Caco-2 (cell line): ENCODE measurements at regions not wholly inside any gene's neighbourhood (a gene's known extent, or its start where the extent isn't known, plus 50 kb on each side); places are given as distances from the start of the nearest gene placed in this dataset.
"Not testable (repeated sequence)": the region's sequence is repeated elsewhere in the genome, so short reads cannot be mapped to it uniquely, and the experiment has no call there.

Source experiments
- BruUV-seq: library from RNA; stranded (reverse); fragments of 400-500 nt; replicated peaks from 2 replicates; lab custom pipeline; 2021; lab: Mats Ljungman, UMichigan
- CTCF ChIA-PET: fragments of 300-600 bp; sonication (Branson Sonifier 250); formaldehyde crosslinking; loops from one replicate; lab custom pipeline; 2022; ENCODE audit warnings: antibody characterized with exemption; lab: Charles Lee
- POLR2A ChIA-PET: fragments of 300-600 bp; sonication (Branson Sonifier 250); formaldehyde crosslinking; loops from one replicate; lab custom pipeline; 2022; ENCODE audit warnings: antibody characterized with exemption; lab: Charles Lee
- DNase-seq, 2 experiments: peaks; one replicate each; pipeline versions ENCODE4 v3.0.0 to v3.0.0-alpha.2; 2020 to 2022
- H3K27me3 ChIP-seq: replicated peaks from 2 replicates; pipeline ENCODE4 v1.6.0; 2011; ENCODE audit warnings: low read length; ENCODE audit not compliant: control insufficient read depth, insufficient read depth
- H3K36me3 ChIP-seq: 2 replicates; pipeline ENCODE4 v1.5.1; 2011; ENCODE audit warnings: low read length; ENCODE audit not compliant: control insufficient read depth, insufficient read depth
- H3K4me1 ChIP-seq: fragments of 250-450 bp; sonication (Bioruptor Pico); 2 replicates; pipeline ENCODE4 v1.5.1; 2020; ENCODE audit warnings: mild to moderate bottlenecking
- H3K4me3 ChIP-seq: 2 replicates; pipeline ENCODE4 v1.5.1; 2011; ENCODE audit warnings: low read depth, mild to moderate bottlenecking, control low read depth, low read length
- H3K9me3 ChIP-seq: fragments of 250-450 bp; sonication (Bioruptor Pico); 2 replicates; pipeline ENCODE4 v1.5.1; 2020; ENCODE audit warnings: mild to moderate bottlenecking, moderate library complexity
- H3K27ac Mint-ChIP-seq: one replicate; pipeline ENCODE4 v1.8.0; 2022; ENCODE audit warnings: mixed read lengths; ENCODE audit not compliant: unreplicated experiment
- H3K27me3 Mint-ChIP-seq: one replicate; pipeline ENCODE4 v1.8.0; 2022; ENCODE audit warnings: mixed read lengths; ENCODE audit not compliant: insufficient read depth, unreplicated experiment
- H3K36me3 Mint-ChIP-seq: one replicate; pipeline ENCODE4 v1.8.0; 2022; ENCODE audit warnings: mild to moderate bottlenecking, mixed read lengths; ENCODE audit not compliant: insufficient read depth, unreplicated experiment
- H3K4me1 Mint-ChIP-seq: one replicate; pipeline ENCODE4 v1.8.0; 2022; ENCODE audit warnings: low read depth, mixed read lengths; ENCODE audit not compliant: unreplicated experiment
- H3K4me3 Mint-ChIP-seq: one replicate; pipeline ENCODE4 v1.8.0; 2022; ENCODE audit warnings: mild to moderate bottlenecking, moderate library complexity, mixed read lengths; ENCODE audit not compliant: unreplicated experiment
- H3K9me3 Mint-ChIP-seq: one replicate; pipeline ENCODE4 v1.8.0; 2022; ENCODE audit warnings: mixed read lengths; ENCODE audit not compliant: unreplicated experiment
- intact Hi-C: fragments of 100-400 bp; cut with micrococcal nuclease; formaldehyde crosslinking; loops from one replicate; pipeline ENCODE4 v1.10.0; 2022; ENCODE audit not compliant: unreplicated experiment
- TF ChIP-seq, protein P1 (sequence below), 2 experiments: fragments of 200-600 bp in 1 of 2; IDR thresholded peaks; 1 replicate in 1 of 2; 2 replicates in 1 of 2; pipeline versions ENCODE4 v1.5.1 to v1.8.0; 2011 to 2022; ENCODE audit warnings: antibody characterized with exemption in 1 of 2, control low read depth in 1 of 2, inconsistent platforms in 1 of 2, low read depth in 1 of 2, low read length in 1 of 2, mild to moderate bottlenecking in 1 of 2, moderate library complexity in 1 of 2; ENCODE audit not compliant: insufficient read depth in 1 of 2, severe bottlenecking in 1 of 2, unreplicated experiment in 1 of 2

DNA sequence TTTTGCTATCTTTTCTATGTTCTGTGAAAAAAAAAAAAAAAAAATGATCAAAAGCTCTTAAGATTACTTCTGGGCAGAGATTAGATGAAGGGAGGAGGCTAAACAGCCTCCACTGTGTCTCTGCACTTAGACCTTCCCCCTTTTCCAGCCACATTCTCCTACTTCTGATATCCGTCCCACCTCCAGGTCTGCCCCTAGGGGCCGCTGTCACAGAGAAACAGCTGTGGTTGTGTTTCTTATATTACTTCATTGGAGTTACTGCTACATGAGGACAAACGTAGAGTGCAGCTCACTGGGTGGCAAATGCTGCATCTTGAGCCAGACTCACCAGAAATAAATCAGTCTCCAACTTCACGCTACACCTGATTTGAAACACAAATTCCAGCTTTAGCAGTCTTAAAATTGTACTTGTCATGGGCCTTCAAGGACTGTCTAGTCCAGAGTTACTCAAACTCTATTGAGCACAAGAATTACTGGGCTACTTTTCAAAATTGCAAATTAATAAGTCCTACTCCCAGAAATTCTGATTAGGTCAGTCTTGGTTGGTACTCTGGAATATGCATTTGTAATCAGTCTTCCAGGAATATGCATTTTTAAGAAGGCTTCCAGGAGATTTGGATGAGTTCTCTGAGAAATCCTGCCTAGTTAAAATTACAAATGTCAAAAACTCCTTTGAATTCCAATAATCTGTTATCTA, 125.2 kb upstream of the PTBP2 start:
- no TSS peak for BruUV-seq
- H3K36me3 Mint-ChIP-seq = no peaks in the 10 kb centered on the region
- no peak overlapping the region for H3K27ac Mint-ChIP-seq
- no peaks in the 10 kb centered on the region for H3K9me3 Mint-ChIP-seq
- no peak overlapping the region for H3K4me3 Mint-ChIP-seq
- Histone ChIP-seq H3K36me3 (no peaks in the 10 kb centered on the region), H3K4me3 (no peak overlapping the region), H3K4me1 (no peaks in the 10 kb centered on the region), H3K9me3 (no peaks in the 10 kb centered on the region), H3K27me3 (no peaks in the 10 kb centered on the region)
- intact Hi-C loops = loop anchor here (10.0 kb wide), 1 partner anchor 88 kb away; no protein-coding TSS in a partner anchor
- H3K4me1 Mint-ChIP-seq = no peaks in the 10 kb centered on the region
- H3K27me3 Mint-ChIP-seq = no peaks in the 10 kb centered on the region
- CTCF ChIA-PET = interaction anchor here (0.7 kb wide), 3 partner anchors 10 to 1158 kb away, joined by 3 to 5 read pairs (median 4); no protein-coding TSS in a partner anchor
- TF ChIP-seq, protein P1, sequence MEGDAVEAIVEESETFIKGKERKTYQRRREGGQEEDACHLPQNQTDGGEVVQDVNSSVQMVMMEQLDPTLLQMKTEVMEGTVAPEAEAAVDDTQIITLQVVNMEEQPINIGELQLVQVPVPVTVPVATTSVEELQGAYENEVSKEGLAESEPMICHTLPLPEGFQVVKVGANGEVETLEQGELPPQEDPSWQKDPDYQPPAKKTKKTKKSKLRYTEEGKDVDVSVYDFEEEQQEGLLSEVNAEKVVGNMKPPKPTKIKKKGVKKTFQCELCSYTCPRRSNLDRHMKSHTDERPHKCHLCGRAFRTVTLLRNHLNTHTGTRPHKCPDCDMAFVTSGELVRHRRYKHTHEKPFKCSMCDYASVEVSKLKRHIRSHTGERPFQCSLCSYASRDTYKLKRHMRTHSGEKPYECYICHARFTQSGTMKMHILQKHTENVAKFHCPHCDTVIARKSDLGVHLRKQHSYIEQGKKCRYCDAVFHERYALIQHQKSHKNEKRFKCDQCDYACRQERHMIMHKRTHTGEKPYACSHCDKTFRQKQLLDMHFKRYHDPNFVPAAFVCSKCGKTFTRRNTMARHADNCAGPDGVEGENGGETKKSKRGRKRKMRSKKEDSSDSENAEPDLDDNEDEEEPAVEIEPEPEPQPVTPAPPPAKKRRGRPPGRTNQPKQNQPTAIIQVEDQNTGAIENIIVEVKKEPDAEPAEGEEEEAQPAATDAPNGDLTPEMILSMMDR (IDR thresholded peaks at IDR 0.05; ENCODE audit: insufficient read depth in 1 of 2, low read depth in 1 of 2, low read length in 1 of 2, severe bottlenecking in 1 of 2, unreplicated experiment in 1 of 2) = peak; percentile 22 to 42
- peak; percentile 40 to 47 for DNase-seq
- POLR2A ChIA-PET = no interaction called here

DNA sequence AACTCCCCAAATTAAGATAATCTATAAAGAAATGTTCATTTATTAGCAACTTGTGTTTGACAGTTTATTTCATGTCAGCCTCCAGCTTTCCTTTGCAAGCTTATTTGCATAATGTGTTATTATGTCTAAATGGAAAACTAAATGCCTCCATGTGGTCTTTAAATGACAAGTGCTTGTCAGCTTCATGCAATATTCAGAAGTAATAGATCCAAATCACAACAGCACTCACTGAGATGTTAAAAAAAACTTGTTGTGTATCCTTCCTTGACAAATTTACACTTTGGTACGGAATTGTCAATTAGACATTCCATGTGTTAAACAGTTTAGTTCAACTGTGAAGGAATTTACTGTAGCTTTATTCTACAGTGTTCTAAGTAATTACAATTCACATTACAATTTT, 124.4 kb upstream of the PTBP2 start:
- H3K9me3 Mint-ChIP-seq = no peaks in the 10 kb centered on the region
- H3K27ac Mint-ChIP-seq = no peak overlapping the region
- no peaks in the 10 kb centered on the region for H3K36me3 ChIP-seq
- TF ChIP-seq, protein P1 (IDR thresholded peaks at IDR 0.05; ENCODE audit: insufficient read depth in 1 of 2, low read depth in 1 of 2, low read length in 1 of 2, severe bottlenecking in 1 of 2, unreplicated experiment in 1 of 2) = no peak
- no peaks in the 10 kb centered on the region for H3K4me1 ChIP-seq
- H3K36me3 Mint-ChIP-seq = no peaks in the 10 kb centered on the region
- no peak overlapping the region for H3K4me3 Mint-ChIP-seq
- intact Hi-C loops = loop anchor here (10.0 kb wide), 1 partner anchor 88 kb away; no protein-coding TSS in a partner anchor
- H3K4me3 ChIP-seq = no peak overlapping the region
- BruUV-seq = no TSS peak
- no peaks in the 10 kb centered on the region for H3K27me3 ChIP-seq
- DNase-seq = no peak
- POLR2A ChIA-PET = no interaction called here
- H3K4me1 Mint-ChIP-seq = no peaks in the 10 kb centered on the region
- H3K9me3 ChIP-seq = no peaks in the 10 kb centered on the region
- no peaks in the 10 kb centered on the region for H3K27me3 Mint-ChIP-seq
- CTCF ChIA-PET = no interaction called here

DNA sequence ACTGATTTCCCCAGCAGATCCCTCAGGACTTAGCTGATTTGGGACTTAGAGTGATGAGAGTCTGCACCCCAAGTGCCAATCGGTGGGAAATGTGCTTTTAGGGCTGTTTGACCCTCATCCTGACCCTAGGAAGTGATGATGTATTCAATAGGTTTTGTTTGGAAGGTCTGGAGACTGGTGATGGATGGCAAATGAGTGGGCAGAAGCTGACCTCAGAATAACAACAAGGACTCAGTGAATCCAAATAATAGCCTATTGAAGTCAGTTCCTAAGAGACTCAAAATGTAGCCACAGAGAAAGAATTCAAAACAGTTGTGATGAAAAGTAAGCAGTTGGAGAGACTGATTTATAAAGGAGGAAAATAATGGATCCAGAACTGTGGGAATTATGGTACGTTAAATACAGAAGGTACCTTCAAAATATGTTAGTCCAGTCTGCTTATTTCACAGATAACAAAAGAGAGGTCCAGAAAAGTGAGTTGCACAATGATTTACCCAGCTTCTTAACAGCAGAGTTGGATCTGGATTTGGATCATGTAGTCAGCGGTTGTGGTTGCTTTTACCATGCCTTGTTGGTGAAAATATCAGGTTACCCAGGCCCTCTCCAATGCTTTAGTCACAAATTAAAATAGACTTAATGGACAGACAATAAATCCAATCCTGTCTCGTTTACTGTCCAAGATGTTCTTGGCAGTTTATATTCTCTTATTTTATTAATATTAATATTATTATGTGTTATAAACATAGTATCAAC, 123.0 kb upstream of the PTBP2 start:
- Mint-ChIP-seq H3K4me1 (no peaks in the 10 kb centered on the region), H3K4me3 (no peak overlapping the region), H3K27me3 (no peaks in the 10 kb centered on the region), H3K9me3 (no peaks in the 10 kb centered on the region), H3K27ac (no peak overlapping the region), H3K36me3 (no peaks in the 10 kb centered on the region)
- TF ChIP-seq, protein P1 (IDR thresholded peaks at IDR 0.05; ENCODE audit: insufficient read depth in 1 of 2, low read depth in 1 of 2, low read length in 1 of 2, severe bottlenecking in 1 of 2, unreplicated experiment in 1 of 2) = no peak
- Histone ChIP-seq H3K9me3 (no peaks in the 10 kb centered on the region), H3K36me3 (no peaks in the 10 kb centered on the region), H3K4me1 (no peaks in the 10 kb centered on the region), H3K4me3 (no peak overlapping the region), H3K27me3 (no peaks in the 10 kb centered on the region)
- ChIA-PET POLR2A (no interaction called here), CTCF (no interaction called here)
- intact Hi-C loops = loop anchor here (10.0 kb wide), 1 partner anchor 86 kb away; no protein-coding TSS in a partner anchor
- DNase-seq = no peak
- no TSS peak for BruUV-seq

DNA sequence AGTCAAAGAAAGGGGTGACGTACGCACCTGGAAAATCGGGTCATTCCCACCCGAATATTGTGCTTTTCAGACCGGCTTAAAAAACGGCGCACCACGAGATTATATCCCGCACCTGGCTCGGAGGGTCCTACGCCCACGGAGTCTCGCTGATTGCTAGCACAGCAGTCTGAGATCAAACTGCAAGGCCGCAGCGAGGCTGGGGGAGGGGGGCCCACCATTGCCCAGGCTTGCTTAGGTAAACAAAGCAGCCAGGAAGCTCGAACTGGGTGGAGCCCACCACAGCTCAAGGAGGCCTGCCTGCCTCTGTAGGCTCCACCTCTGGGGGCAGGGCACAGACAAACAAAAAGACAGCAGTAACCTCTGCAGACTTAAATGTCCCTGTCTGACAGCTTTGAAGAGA, 117.0 kb upstream of the PTBP2 start:
- H3K4me3 ChIP-seq, CTCF ChIA-PET, H3K27me3 ChIP-seq: not testable (repeated sequence)

More for the DNA sequence above, 117.0 kb upstream of the PTBP2 start:
- H3K9me3 Mint-ChIP-seq, intact Hi-C loops, H3K27me3 Mint-ChIP-seq, H3K36me3 Mint-ChIP-seq, H3K4me1 Mint-ChIP-seq, H3K4me3 Mint-ChIP-seq, H3K27ac Mint-ChIP-seq, POLR2A ChIA-PET, BruUV-seq, H3K9me3 ChIP-seq, DNase-seq, H3K4me1 ChIP-seq, H3K36me3 ChIP-seq: not testable (repeated sequence)
